ENCODE measurements at regions not wholly inside any gene's neighbourhood (a gene's known extent, or its start where the extent isn't known, plus 50 kb on each side); places are given as distances from the start of the nearest gene placed in this dataset.

- TF ChIP-seq REST (IDR thresholded peaks at IDR 0.05; ENCODE audit: insufficient read depth in 1 of 2, low read depth in 2 of 2, low read length in 2 of 2) (no peak), POLR2AphosphoS5 (IDR thresholded peaks at IDR 0.05; ENCODE audit: low read depth, low read length) (no peak), TAF1 (IDR thresholded peaks at IDR 0.05; ENCODE audit: borderline replicate concordance, insufficient read depth, low read length) (no peak), SIN3A (IDR thresholded peaks at IDR 0.05; ENCODE audit: borderline replicate concordance, insufficient read depth, low read length) (no peak)
These were observed 243.3 kb upstream of the ANKRD55 start for GRCh38 chr5:56476487-56476856.

All from PFSK-1 (cell line).